H9 (cell line): ENCODE measurements at regions not wholly inside any gene's neighbourhood (a gene's known extent, or its start where the extent isn't known, plus 50 kb on each side); places are given as distances from the start of the nearest gene placed in this dataset.

Experiments
- DNase-seq: peaks from one replicate; pipeline ENCODE4 v3.0.0-alpha.2; 2017
- H2AFZ ChIP-seq: one replicate; pipeline ENCODE4 v1.6.1; 2013; ENCODE audit warnings: mild to moderate bottlenecking, low read length, control low read depth, moderate library complexity
- H2AK5ac ChIP-seq: 2 replicates; pipeline ENCODE4 v1.6.1; 2013; ENCODE audit warnings: low read length, control low read depth, mixed read lengths; ENCODE audit not compliant: insufficient read length
- H2BK120ac ChIP-seq: one replicate; pipeline ENCODE4 v1.6.1; 2013; ENCODE audit warnings: low read depth, mild to moderate bottlenecking, low read length, control low read depth, inconsistent platforms; ENCODE audit not compliant: poor library complexity, severe bottlenecking
- H2BK12ac ChIP-seq: 2 replicates; pipeline ENCODE4 v1.6.1; 2013; ENCODE audit warnings: low read length, control low read depth, mixed read lengths, low read depth; ENCODE audit not compliant: insufficient read length
- H2BK15ac ChIP-seq: 2 replicates; pipeline ENCODE4 v1.6.1; 2013; ENCODE audit warnings: low read depth, low read length, control low read depth
- H2BK20ac ChIP-seq: one replicate; pipeline ENCODE4 v1.6.1; 2013; ENCODE audit warnings: low read depth, mild to moderate bottlenecking, low read length, control low read depth, inconsistent platforms; ENCODE audit not compliant: poor library complexity, severe bottlenecking
- H2BK5ac ChIP-seq: 2 replicates; pipeline ENCODE4 v1.6.1; 2013; ENCODE audit warnings: low read length, control low read depth, mixed read lengths; ENCODE audit not compliant: insufficient read length
- H3K14ac ChIP-seq: 2 replicates; pipeline ENCODE4 v1.6.1; 2013; ENCODE audit warnings: low read length, control low read depth; ENCODE audit not compliant: insufficient read depth
- H3K18ac ChIP-seq: 2 replicates; pipeline ENCODE4 v1.6.1; 2013; ENCODE audit warnings: low read depth, mild to moderate bottlenecking, mixed read lengths, low read length, control low read depth; ENCODE audit not compliant: insufficient read length
- H3K23ac ChIP-seq: 2 replicates; pipeline ENCODE4 v1.6.1; 2013; ENCODE audit warnings: low read length, control low read depth, mixed read lengths, low read depth; ENCODE audit not compliant: insufficient read length
- H3K23me2 ChIP-seq: 2 replicates; pipeline ENCODE4 v1.6.1; 2013; ENCODE audit warnings: low read depth, mild to moderate bottlenecking, mixed read lengths, low read length, control low read depth; ENCODE audit not compliant: insufficient read length, poor library complexity, severe bottlenecking
- H3K27ac ChIP-seq: 2 replicates; pipeline ENCODE4 v1.5.1; 2013; ENCODE audit warnings: low read length, control low read depth, mixed read lengths, low read depth; ENCODE audit not compliant: insufficient read length
- H3K27me3 ChIP-seq: 2 replicates; pipeline ENCODE4 v1.6.1; 2013; ENCODE audit warnings: low read length, control low read depth, inconsistent platforms; ENCODE audit not compliant: insufficient read depth
- H3K4ac ChIP-seq: 2 replicates; pipeline ENCODE4 v1.6.1; 2013; ENCODE audit warnings: low read depth, mild to moderate bottlenecking, control low read depth, inconsistent platforms, low read length, moderate library complexity
- H3K4me1 ChIP-seq: 2 replicates; pipeline ENCODE4 v1.6.1; 2013; ENCODE audit warnings: low read length, control low read depth, inconsistent platforms; ENCODE audit not compliant: insufficient read depth
- H3K4me2 ChIP-seq: 2 replicates; pipeline ENCODE4 v1.6.1; 2013; ENCODE audit warnings: low read length, control low read depth, mixed read lengths; ENCODE audit not compliant: insufficient read length, insufficient read depth
- H3K56ac ChIP-seq: 2 replicates; pipeline ENCODE4 v1.6.1; 2013; ENCODE audit warnings: low read depth, mild to moderate bottlenecking, mixed read lengths, low read length, control low read depth; ENCODE audit not compliant: insufficient read length
- H3K79me1 ChIP-seq: 2 replicates; pipeline ENCODE4 v1.6.1; 2013; ENCODE audit warnings: low read depth, mild to moderate bottlenecking, moderate library complexity, low read length, control low read depth, inconsistent platforms; ENCODE audit not compliant: insufficient read depth, poor library complexity, severe bottlenecking
- H3K79me2 ChIP-seq: 2 replicates; pipeline ENCODE4 v1.6.1; 2013; ENCODE audit warnings: low read length, control low read depth, inconsistent platforms; ENCODE audit not compliant: insufficient read depth
- H3K9ac ChIP-seq: 2 replicates; pipeline ENCODE4 v1.6.1; 2013; ENCODE audit warnings: low read length, control low read depth, mixed read lengths; ENCODE audit not compliant: insufficient read length; ENCODE audit errors: extremely low read depth
- H3K9me3 ChIP-seq: one replicate; pipeline ENCODE4 v1.6.1; 2013; ENCODE audit warnings: low read depth, low read length, inconsistent platforms; ENCODE audit not compliant: control insufficient read depth
- H3T11ph ChIP-seq: one replicate; pipeline ENCODE4 v1.6.1; 2013; ENCODE audit warnings: mild to moderate bottlenecking, low read length, control low read depth, inconsistent platforms
- H4K20me1 ChIP-seq: one replicate; pipeline ENCODE4 v1.6.1; 2013; ENCODE audit not compliant: control insufficient read depth, insufficient read length, insufficient read depth
- H4K5ac ChIP-seq: 2 replicates; pipeline ENCODE4 v1.6.1; 2013; ENCODE audit warnings: low read depth, mild to moderate bottlenecking, mixed read lengths, low read length, control low read depth; ENCODE audit not compliant: insufficient read length
- H4K8ac ChIP-seq: replicated peaks from 2 replicates; pipeline ENCODE4 v1.6.1; 2013; ENCODE audit warnings: low read length, control low read depth, mixed read lengths, low read depth; ENCODE audit not compliant: insufficient read length
- H4K91ac ChIP-seq: 2 replicates; pipeline ENCODE4 v1.6.1; 2013; ENCODE audit warnings: low read depth, mild to moderate bottlenecking, moderate library complexity, mixed read lengths, low read length, control low read depth; ENCODE audit not compliant: insufficient read length
- H3K27ac Mint-ChIP-seq, 3 experiments: 2 replicates in 2 of 3; 3 replicates in 1 of 3; pipeline ENCODE4 v1.8.0; 2020 to 2021; ENCODE audit warnings: mixed read lengths in 3 of 3, mild to moderate bottlenecking in 1 of 3, moderate library complexity in 1 of 3
- H3K27me3 Mint-ChIP-seq: 2 replicates; pipeline ENCODE4 v1.8.0; 2021; ENCODE audit warnings: low read depth, mild to moderate bottlenecking, moderate library complexity, mixed read lengths
- H3K36me3 Mint-ChIP-seq, 3 experiments: 2 replicates in 2 of 3; 3 replicates in 1 of 3; pipeline ENCODE4 v1.8.0; 2020 to 2021; ENCODE audit warnings: low read depth in 3 of 3, mixed read lengths in 3 of 3; ENCODE audit not compliant: insufficient read depth in 1 of 3
- H3K4me1 Mint-ChIP-seq, 2 experiments: 2 replicates each; pipeline ENCODE4 v1.8.0; 2020; ENCODE audit warnings: mixed read lengths in 2 of 2
- H3K4me3 Mint-ChIP-seq, 2 experiments: 2 replicates in 1 of 2; 3 replicates in 1 of 2; pipeline ENCODE4 v1.8.0; 2020 to 2021; ENCODE audit warnings: mild to moderate bottlenecking in 2 of 2, mixed read lengths in 2 of 2, moderate library complexity in 1 of 2
- H3K9me3 Mint-ChIP-seq, 2 experiments: 2 replicates in 1 of 2; 3 replicates in 1 of 2; pipeline ENCODE4 v1.8.0; 2020; ENCODE audit warnings: mild to moderate bottlenecking in 2 of 2, mixed read lengths in 2 of 2, moderate library complexity in 1 of 2
- WGBS: extraction: QIAGEN DNeasy Blood & Tissue Kit; methylation state at CpG from one replicate; pipeline ENCODE4 v1.1.7; 2013; ENCODE audit warnings: missing lambda C conversion rate, low lambda C conversion rate, mixed read lengths; ENCODE audit not compliant: insufficient read length; ENCODE audit errors: extremely low coverage; 5-methylcytosine and 5-hydroxymethylcytosine counted together
- TF ChIP-seq, protein P1 (sequence below): fragments of 200-600 bp; sonication (generic); conservative IDR thresholded peaks from 3 replicates; pipeline ENCODE4 v1.8.0; 2021; ENCODE audit warnings: antibody characterized with exemption, mild to moderate bottlenecking

- no peak overlapping the region for H3K4me2 ChIP-seq
- no peaks in the 10 kb centered on the region for H3K27me3 Mint-ChIP-seq
These were observed 228.2 kb upstream of the DDI1 start for GRCh38 chr11:103808252-103808651.

More at GRCh38 chr11:103808252-103808651, 228.2 kb upstream of the DDI1 start:
- Histone ChIP-seq H4K8ac (no peak overlapping the region), H3K9me3 (no peaks in the 10 kb centered on the region), H2BK5ac (no peak overlapping the region), H3K79me1 (no peaks in the 10 kb centered on the region), H2AFZ (no peak overlapping the region), H2BK15ac (no peak overlapping the region), H3K23me2 (no peaks in the 10 kb centered on the region), H4K91ac (no peak overlapping the region), H4K20me1 (no peaks in the 10 kb centered on the region), H3T11ph (no peak overlapping the region), H3K9ac (no peak overlapping the region), H2BK12ac (no peak overlapping the region), H3K4me1 (peaks cover 8% of the 10 kb centered on the region; the same call in 1 of the 2 replicates), H2BK20ac (no peak overlapping the region), H3K56ac (no peak overlapping the region), H2AK5ac (no peak overlapping the region), H3K4ac (no peak overlapping the region), H3K14ac (no peak overlapping the region), H3K18ac (no peak overlapping the region), H3K23ac (no peak overlapping the region), H3K79me2 (no peaks in the 10 kb centered on the region), H2BK120ac (no peak overlapping the region), H3K27ac (no peak overlapping the region), H3K27me3 (no peaks in the 10 kb centered on the region), H4K5ac (no peak overlapping the region)
- no CpG with 5 or more reads among the region's 3 CpGs for WGBS
- Mint-ChIP-seq H3K4me3 (no peak overlapping the region), H3K36me3 (no peaks in the 10 kb centered on the region), H3K9me3 (no peaks in the 10 kb centered on the region; a peak in 1 of 5 replicates), H3K27ac (no peak overlapping the region), H3K4me1 (peaks cover 17 to 18% of the 10 kb centered on the region in 2 experiments)
- no peak for DNase-seq
- TF ChIP-seq, protein P1, sequence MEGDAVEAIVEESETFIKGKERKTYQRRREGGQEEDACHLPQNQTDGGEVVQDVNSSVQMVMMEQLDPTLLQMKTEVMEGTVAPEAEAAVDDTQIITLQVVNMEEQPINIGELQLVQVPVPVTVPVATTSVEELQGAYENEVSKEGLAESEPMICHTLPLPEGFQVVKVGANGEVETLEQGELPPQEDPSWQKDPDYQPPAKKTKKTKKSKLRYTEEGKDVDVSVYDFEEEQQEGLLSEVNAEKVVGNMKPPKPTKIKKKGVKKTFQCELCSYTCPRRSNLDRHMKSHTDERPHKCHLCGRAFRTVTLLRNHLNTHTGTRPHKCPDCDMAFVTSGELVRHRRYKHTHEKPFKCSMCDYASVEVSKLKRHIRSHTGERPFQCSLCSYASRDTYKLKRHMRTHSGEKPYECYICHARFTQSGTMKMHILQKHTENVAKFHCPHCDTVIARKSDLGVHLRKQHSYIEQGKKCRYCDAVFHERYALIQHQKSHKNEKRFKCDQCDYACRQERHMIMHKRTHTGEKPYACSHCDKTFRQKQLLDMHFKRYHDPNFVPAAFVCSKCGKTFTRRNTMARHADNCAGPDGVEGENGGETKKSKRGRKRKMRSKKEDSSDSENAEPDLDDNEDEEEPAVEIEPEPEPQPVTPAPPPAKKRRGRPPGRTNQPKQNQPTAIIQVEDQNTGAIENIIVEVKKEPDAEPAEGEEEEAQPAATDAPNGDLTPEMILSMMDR = no peak
